WTC11 (cell line): ENCODE measurements at regions not wholly inside any gene's neighbourhood (a gene's known extent, or its start where the extent isn't known, plus 50 kb on each side); places are given as distances from the start of the nearest gene placed in this dataset.

Experiments
- ATAC-seq: fragments of 200-7000 bp; cut with Tn5 transposase; 2 replicates; pipeline ENCODE4 v1.10.0; 2021; ENCODE audit warnings: mild to moderate bottlenecking, moderate library complexity
- CTCF ChIA-PET: fragments of 300-600 bp; sonication (Branson Sonifier 250); formaldehyde crosslinking; loops from one replicate; lab custom pipeline; 2021; ENCODE audit warnings: antibody characterized with exemption; lab: Charles Lee
- POLR2A ChIA-PET: fragments of 350-600 bp; sonication (Branson Sonifier 250); formaldehyde crosslinking; loops from one replicate; lab custom pipeline; 2021; ENCODE audit warnings: antibody characterized with exemption; lab: Charles Lee
- DNase-seq: peaks from one replicate; pipeline ENCODE4 v3.0.0; 2021; ENCODE audit warnings: low spot score
- H3K27ac Mint-ChIP-seq: 2 replicates; pipeline ENCODE4 v1.8.0; 2021; ENCODE audit warnings: mixed read lengths
- H3K27me3 Mint-ChIP-seq: 2 replicates; pipeline ENCODE4 v1.8.0; 2021; ENCODE audit warnings: low read depth, mild to moderate bottlenecking, moderate library complexity, mixed read lengths
- H3K36me3 Mint-ChIP-seq: 2 replicates; pipeline ENCODE4 v1.8.0; 2021; ENCODE audit warnings: mixed read lengths
- H3K4me1 Mint-ChIP-seq: 2 replicates; pipeline ENCODE4 v1.8.0; 2022; ENCODE audit warnings: mixed read lengths
- H3K4me3 Mint-ChIP-seq: 2 replicates; pipeline ENCODE4 v1.8.0; 2021; ENCODE audit warnings: mild to moderate bottlenecking, moderate library complexity, mixed read lengths
- H3K9me3 Mint-ChIP-seq: 2 replicates; pipeline ENCODE4 v1.8.0; 2021; ENCODE audit warnings: mixed read lengths
- FOXP1 ChIP-seq: sonication (generic); formaldehyde crosslinking; IDR thresholded peaks from 2 replicates; pipeline ENCODE4 v1.8.0; 2022; ENCODE audit warnings: missing genetic modification reagents, mild to moderate bottlenecking, moderate library complexity, borderline replicate concordance
- GRHL2 ChIP-seq: fragments of 250-450 bp; sonication (Bioruptor Pico); IDR thresholded peaks from 2 replicates; pipeline ENCODE4 v1.8.0; 2022; ENCODE audit warnings: mild to moderate bottlenecking, moderate library complexity; ENCODE audit not compliant: insufficient replicate concordance, severe bottlenecking
- HMGA2 ChIP-seq: fragments of 250-450 bp; sonication (Bioruptor Pico); IDR thresholded peaks from 2 replicates; pipeline ENCODE4 v1.4.0; 2021; ENCODE audit warnings: mild to moderate bottlenecking, moderate library complexity
- OVOL2 ChIP-seq: fragments of 250-450 bp; sonication (Bioruptor Pico); IDR thresholded peaks from 2 replicates; pipeline ENCODE4 v1.9.0; 2021; ENCODE audit warnings: mild to moderate bottlenecking, borderline replicate concordance
- ZBTB43 ChIP-seq: sonication (generic); formaldehyde crosslinking; IDR thresholded peaks from 2 replicates; pipeline ENCODE4 v1.8.1; 2023; ENCODE audit warnings: mild to moderate bottlenecking, missing genetic modification reagents
- ZNF121 ChIP-seq: sonication (generic); formaldehyde crosslinking; IDR thresholded peaks from 2 replicates; pipeline ENCODE4 v1.8.0; 2023; ENCODE audit warnings: missing genetic modification reagents
- ZNF263 ChIP-seq: sonication (generic); formaldehyde crosslinking; IDR thresholded peaks from 2 replicates; pipeline ENCODE4 v1.8.1; 2022; ENCODE audit warnings: low read depth, mild to moderate bottlenecking, moderate library complexity, missing genetic modification reagents
- ZNF317 ChIP-seq: sonication (generic); formaldehyde crosslinking; IDR thresholded peaks from 2 replicates; pipeline ENCODE4 v1.8.1; 2023; ENCODE audit warnings: low read depth, mild to moderate bottlenecking, moderate library complexity, missing genetic modification reagents, borderline replicate concordance
- TF ChIP-seq, protein P1 (sequence below): sonication (generic); formaldehyde crosslinking; IDR thresholded peaks from 2 replicates; pipeline ENCODE4 v1.8.1; 2023; ENCODE audit warnings: mild to moderate bottlenecking, missing genetic modification reagents, moderate library complexity
- TF ChIP-seq, protein P2 (sequence below): sonication (generic); formaldehyde crosslinking; IDR thresholded peaks from 2 replicates; pipeline ENCODE4 v1.8.0; 2023; ENCODE audit warnings: missing genetic modification reagents, mild to moderate bottlenecking, borderline replicate concordance
- TF ChIP-seq, protein P3 (sequence below): sonication (generic); formaldehyde crosslinking; IDR thresholded peaks from 2 replicates; pipeline ENCODE4 v1.8.0; 2022; ENCODE audit warnings: missing genetic modification reagents
- TF ChIP-seq, protein P4 (sequence below): sonication (generic); formaldehyde crosslinking; IDR thresholded peaks from 2 replicates; pipeline ENCODE4 v1.8.1; 2022; ENCODE audit warnings: missing genetic modification reagents, borderline replicate concordance
- TF ChIP-seq, protein P5 (sequence below): fragments of 250-450 bp; sonication (Bioruptor Pico); conservative IDR thresholded peaks from 2 replicates; pipeline ENCODE4 v1.9.0; 2021; ENCODE audit warnings: mild to moderate bottlenecking

- TF ChIP-seq ZBTB43 (CRISPR knock-in tag) (no peak), ZNF121 (CRISPR knock-in tag) (no peak), HMGA2 (CRISPR knock-in tag) (no peak), ZNF317 (CRISPR knock-in tag) (no peak)
- TF ChIP-seq, protein P1, sequence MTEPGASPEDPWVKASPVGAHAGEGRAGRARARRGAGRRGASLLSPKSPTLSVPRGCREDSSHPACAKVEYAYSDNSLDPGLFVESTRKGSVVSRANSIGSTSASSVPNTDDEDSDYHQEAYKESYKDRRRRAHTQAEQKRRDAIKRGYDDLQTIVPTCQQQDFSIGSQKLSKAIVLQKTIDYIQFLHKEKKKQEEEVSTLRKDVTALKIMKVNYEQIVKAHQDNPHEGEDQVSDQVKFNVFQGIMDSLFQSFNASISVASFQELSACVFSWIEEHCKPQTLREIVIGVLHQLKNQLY: no peak
Observed at GRCh38 chr7:110264288-110264687, 826.6 kb upstream of the LRRN3 start (continued).

DNA sequence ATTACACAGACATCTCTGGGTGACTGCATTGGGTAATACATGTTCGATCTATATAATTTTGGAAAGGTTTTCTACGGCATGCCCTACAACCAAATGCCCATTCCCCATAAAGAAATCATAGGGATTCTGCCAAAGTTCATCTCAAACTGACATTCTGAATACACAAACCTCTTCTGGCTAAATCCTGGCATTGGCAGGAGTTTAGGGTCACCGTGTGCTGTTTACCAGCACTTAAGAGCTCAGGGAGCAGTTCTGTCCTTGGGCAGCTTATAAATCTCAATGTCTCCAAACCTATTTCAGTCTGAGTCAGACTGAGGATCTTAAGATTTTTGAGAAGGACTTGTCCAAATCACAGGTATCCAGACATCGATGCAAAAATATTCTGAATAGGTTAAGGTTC is 809.6 kb upstream of the LRRN3 start:
- POLR2A ChIA-PET: no interaction called here
- DNase-seq: no peak
- Mint-ChIP-seq H3K9me3 (no peaks in the 10 kb centered on the region), H3K4me3 (no peak overlapping the region), H3K27ac (no peak overlapping the region), H3K27me3 (peaks cover 33% of the 10 kb centered on the region)
- no peak for ATAC-seq
- TF ChIP-seq, protein P2, sequence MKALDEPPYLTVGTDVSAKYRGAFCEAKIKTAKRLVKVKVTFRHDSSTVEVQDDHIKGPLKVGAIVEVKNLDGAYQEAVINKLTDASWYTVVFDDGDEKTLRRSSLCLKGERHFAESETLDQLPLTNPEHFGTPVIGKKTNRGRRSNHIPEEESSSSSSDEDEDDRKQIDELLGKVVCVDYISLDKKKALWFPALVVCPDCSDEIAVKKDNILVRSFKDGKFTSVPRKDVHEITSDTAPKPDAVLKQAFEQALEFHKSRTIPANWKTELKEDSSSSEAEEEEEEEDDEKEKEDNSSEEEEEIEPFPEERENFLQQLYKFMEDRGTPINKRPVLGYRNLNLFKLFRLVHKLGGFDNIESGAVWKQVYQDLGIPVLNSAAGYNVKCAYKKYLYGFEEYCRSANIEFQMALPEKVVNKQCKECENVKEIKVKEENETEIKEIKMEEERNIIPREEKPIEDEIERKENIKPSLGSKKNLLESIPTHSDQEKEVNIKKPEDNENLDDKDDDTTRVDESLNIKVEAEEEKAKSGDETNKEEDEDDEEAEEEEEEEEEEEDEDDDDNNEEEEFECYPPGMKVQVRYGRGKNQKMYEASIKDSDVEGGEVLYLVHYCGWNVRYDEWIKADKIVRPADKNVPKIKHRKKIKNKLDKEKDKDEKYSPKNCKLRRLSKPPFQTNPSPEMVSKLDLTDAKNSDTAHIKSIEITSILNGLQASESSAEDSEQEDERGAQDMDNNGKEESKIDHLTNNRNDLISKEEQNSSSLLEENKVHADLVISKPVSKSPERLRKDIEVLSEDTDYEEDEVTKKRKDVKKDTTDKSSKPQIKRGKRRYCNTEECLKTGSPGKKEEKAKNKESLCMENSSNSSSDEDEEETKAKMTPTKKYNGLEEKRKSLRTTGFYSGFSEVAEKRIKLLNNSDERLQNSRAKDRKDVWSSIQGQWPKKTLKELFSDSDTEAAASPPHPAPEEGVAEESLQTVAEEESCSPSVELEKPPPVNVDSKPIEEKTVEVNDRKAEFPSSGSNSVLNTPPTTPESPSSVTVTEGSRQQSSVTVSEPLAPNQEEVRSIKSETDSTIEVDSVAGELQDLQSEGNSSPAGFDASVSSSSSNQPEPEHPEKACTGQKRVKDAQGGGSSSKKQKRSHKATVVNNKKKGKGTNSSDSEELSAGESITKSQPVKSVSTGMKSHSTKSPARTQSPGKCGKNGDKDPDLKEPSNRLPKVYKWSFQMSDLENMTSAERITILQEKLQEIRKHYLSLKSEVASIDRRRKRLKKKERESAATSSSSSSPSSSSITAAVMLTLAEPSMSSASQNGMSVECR (CRISPR knock-in tag): no peak
- TF ChIP-seq HMGA2 (CRISPR knock-in tag) (no peak), ZNF263 (no peak), OVOL2 (CRISPR knock-in tag) (no peak), GRHL2 (CRISPR knock-in tag) (no peak), FOXP1 (CRISPR knock-in tag) (no peak)
- TF ChIP-seq, protein P3, sequence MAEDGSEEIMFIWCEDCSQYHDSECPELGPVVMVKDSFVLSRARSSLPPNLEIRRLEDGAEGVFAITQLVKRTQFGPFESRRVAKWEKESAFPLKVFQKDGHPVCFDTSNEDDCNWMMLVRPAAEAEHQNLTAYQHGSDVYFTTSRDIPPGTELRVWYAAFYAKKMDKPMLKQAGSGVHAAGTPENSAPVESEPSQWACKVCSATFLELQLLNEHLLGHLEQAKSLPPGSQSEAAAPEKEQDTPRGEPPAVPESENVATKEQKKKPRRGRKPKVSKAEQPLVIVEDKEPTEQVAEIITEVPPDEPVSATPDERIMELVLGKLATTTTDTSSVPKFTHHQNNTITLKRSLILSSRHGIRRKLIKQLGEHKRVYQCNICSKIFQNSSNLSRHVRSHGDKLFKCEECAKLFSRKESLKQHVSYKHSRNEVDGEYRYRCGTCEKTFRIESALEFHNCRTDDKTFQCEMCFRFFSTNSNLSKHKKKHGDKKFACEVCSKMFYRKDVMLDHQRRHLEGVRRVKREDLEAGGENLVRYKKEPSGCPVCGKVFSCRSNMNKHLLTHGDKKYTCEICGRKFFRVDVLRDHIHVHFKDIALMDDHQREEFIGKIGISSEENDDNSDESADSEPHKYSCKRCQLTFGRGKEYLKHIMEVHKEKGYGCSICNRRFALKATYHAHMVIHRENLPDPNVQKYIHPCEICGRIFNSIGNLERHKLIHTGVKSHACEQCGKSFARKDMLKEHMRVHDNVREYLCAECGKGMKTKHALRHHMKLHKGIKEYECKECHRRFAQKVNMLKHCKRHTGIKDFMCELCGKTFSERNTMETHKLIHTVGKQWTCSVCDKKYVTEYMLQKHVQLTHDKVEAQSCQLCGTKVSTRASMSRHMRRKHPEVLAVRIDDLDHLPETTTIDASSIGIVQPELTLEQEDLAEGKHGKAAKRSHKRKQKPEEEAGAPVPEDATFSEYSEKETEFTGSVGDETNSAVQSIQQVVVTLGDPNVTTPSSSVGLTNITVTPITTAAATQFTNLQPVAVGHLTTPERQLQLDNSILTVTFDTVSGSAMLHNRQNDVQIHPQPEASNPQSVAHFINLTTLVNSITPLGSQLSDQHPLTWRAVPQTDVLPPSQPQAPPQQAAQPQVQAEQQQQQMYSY (CRISPR knock-in tag): no peak
- TF ChIP-seq, protein P4, sequence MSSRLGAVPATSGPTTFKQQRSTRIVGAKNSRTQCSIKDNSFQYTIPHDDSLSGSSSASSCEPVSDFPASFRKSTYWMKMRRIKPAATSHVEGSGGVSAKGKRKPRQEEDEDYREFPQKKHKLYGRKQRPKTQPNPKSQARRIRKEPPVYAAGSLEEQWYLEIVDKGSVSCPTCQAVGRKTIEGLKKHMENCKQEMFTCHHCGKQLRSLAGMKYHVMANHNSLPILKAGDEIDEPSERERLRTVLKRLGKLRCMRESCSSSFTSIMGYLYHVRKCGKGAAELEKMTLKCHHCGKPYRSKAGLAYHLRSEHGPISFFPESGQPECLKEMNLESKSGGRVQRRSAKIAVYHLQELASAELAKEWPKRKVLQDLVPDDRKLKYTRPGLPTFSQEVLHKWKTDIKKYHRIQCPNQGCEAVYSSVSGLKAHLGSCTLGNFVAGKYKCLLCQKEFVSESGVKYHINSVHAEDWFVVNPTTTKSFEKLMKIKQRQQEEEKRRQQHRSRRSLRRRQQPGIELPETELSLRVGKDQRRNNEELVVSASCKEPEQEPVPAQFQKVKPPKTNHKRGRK (CRISPR knock-in tag): no peak
- TF ChIP-seq, protein P5, sequence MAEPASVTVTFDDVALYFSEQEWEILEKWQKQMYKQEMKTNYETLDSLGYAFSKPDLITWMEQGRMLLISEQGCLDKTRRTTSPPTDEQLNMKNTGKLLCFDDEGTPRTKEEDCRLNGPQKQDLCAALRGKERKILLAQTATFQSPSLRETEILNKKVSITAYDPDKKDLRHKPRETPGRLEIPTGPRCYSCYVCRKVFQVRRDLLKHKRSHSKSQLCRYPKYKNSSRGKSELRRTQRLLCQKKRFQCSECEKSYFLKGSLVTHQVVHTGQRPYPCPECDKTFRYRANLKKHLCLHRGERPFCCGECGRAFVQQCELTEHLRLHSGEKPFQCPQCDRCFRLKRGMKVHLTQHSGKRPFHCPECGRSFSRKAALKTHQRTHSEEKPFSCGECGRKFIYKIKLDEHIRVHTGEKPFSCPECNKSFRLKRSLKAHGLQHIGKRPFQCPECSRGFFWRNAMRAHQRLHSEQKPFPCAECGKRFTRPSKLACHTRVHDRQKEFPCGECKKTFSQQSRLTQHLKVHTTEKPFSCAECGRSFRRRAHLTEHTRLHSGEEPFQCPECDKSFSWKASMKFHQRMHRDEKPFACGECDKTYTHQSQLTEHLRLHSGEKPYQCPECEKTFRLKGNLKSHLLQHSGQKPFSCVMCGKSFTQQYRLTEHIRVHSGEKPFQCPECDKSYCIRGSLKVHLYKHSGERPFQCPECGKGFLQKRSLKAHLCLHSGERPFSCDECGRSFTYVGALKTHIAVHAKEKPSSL: no peak
- TF ChIP-seq, all 79 proteins: peak for 0
- CTCF ChIA-PET: no interaction called here
- H3K4me1 Mint-ChIP-seq: peaks cover 16% of the 10 kb centered on the region
- no peaks in the 10 kb centered on the region for H3K36me3 Mint-ChIP-seq
